Astrocyte of the hippocampus (primary cell): ENCODE measurements at regions not wholly inside any gene's neighbourhood (a gene's known extent, or its start where the extent isn't known, plus 50 kb on each side); places are given as distances from the start of the nearest gene placed in this dataset.
A peak's percentile ranks its signal among the peaks of the same experiment; 100 is the strongest.

Experiments used
- DNase-seq: peaks from one replicate; pipeline ENCODE4 v3.0.0; 2011; ENCODE audit warnings: low read depth, low spot score

DNA sequence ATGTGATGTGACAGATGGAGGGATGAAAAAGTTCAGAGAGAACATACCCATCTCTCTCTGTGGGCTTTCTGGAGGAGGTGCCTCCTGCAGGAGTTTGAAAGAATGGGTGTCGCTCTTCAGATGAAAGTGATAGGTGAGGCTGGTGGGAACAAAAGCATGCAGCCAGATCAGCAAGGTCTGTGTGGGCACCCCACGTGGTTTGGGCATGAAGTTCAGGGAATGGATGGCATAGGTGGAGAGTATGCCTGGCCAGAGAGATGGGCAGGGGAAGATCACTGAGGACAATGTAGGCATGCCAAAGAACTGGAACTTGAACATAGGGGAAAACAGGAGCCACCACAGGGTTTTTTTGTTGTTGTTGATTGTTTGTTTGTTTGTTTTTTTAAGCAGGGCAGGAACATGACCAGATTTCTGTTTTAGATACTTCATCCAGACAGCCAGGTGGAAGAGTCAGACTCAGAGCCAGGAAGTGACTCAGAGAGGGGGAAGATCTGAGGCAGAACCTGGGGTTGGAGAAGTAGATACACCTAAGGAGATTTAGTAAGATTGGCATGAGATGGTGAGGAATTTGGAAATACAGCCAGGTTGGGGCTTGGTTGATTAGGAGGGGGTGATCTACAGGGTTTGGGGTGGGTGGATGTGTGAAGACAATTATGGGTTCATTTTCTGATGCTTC is 64.8 kb upstream of the CLSTN2 start:
- no peak for DNase-seq

DNA sequence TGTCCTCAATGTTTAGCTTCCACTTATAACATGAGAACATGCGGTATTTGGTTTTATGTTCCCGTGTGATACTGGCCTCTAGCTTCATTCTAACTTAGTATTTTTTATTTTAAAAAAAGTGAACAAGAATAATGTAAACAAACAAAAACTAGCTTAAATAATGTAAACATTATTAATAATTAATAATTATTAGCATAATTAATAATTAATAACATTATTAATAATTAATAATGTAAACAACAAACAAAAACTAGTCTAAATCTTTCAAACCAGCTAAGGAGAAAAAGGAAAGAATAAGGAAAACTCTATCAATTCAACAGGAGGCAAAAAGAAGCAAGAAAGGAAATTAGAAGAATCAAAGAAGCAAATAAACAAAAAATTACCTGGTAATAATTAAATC is 66.2 kb upstream of the CLSTN2 start:
- no peak for DNase-seq

DNA sequence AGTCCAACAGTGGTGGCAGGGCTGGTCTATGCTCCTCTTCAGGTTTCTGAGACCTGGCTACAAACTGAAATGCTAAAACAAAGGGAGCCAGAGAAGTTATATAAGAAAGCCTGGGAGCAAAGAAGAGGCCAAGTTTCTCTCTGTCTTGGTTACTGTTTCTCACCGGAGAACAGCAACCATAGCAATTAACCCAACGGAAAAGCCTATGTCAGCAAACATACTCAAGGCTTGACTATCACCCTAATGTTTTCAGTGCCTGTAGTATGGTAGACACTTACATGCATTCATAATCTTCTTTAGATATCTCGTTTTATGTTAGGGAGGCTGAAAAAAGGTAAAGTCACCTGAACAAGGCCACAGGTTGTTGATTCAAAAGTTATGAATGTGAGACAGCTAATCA is 86.3 kb upstream of the CLSTN2 start:
- no peak for DNase-seq

DNA sequence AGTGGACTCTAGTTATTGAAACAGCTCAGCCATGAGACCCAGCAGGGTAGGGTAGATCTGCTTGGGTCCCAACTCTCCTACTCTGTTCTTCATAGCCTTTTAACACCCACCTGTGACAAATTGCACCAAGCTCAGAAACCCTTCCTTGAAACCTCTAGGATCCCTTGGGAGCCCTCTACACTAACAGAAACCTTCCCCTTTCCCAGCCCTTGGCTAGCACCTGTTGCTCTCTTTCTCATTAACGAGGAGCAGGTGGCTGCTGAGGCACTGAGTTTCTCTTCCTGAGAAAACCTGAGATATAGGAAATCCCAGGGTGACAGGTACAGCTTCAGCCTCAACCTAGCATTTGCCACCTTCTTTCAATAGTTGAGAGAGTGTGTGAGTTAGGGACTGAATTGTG is 88.3 kb upstream of the CLSTN2 start:
- no peak for DNase-seq

DNA sequence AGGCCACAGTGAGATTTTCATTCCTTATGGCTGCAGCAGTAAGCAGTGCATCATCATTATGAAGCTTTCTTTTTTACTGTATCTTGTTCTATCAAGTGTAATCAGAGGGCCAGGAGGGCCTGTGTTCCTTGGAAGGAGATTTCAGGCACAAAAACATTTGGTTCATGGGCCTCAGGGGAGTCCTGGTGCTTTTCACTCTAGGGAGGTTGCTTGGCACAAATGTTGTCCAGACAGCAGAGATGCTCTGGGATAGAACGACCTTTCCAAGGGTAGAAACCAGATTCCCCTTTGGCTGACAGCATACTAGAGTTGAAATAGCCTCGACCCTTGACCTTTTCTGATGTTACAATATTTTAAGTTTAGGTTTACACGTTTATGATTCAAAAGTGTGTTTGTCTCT is 95.3 kb upstream of the CLSTN2 start:
- no peak for DNase-seq

DNA sequence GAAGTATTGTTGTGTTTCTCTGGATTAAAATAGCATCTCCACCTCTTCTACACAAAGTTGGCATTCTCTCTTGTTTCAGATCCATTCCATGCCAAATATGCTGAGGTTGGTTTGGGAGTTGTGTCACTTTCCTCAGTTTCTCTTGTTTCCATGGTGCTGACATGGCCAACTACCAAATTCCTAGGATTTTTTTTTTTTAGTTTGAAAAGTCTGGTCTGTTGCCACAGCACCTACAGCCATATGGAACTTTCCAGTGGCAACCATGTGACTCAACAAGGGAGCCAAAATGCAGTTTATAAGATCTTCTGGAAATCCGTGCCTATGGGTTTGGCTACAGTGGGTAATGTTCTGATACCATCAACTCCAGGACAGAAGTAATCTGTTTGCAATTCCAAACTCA is 96.0 kb upstream of the CLSTN2 start:
- DNase-seq = no peak

DNA sequence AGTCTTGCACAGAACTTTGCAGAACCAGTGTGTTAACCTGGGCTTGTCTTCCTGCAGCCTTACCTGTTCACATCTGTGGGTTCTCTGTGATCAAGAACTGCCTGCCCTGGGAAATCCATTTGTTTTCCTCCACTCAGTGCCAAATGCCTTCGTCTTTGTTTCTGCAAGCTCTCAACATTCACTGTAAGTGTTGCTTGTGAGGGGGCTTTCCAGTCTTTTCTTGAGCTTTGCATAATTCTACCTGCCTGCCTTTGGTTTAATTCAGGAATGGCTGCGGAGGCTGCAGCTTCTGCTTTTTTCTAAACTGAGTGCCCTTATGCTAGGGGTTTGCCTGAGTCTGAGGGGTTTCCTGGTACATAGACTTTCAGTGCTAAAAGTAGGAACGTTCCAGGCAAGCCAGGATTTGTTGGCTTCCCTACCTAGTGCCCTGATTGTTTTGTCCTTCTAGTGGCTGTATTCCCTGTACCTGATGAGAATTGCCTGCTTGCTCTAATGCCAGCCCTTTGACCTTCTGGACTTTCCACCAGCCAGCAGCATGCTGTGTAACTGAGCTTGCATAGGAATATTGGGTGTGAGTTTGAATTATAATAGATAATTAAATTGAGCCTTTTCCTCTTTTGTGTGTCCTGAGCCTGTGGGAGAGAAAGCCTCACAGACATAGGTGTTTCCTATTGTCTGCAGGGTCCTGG is 96.6 kb upstream of the CLSTN2 start:
- no peak for DNase-seq

DNA sequence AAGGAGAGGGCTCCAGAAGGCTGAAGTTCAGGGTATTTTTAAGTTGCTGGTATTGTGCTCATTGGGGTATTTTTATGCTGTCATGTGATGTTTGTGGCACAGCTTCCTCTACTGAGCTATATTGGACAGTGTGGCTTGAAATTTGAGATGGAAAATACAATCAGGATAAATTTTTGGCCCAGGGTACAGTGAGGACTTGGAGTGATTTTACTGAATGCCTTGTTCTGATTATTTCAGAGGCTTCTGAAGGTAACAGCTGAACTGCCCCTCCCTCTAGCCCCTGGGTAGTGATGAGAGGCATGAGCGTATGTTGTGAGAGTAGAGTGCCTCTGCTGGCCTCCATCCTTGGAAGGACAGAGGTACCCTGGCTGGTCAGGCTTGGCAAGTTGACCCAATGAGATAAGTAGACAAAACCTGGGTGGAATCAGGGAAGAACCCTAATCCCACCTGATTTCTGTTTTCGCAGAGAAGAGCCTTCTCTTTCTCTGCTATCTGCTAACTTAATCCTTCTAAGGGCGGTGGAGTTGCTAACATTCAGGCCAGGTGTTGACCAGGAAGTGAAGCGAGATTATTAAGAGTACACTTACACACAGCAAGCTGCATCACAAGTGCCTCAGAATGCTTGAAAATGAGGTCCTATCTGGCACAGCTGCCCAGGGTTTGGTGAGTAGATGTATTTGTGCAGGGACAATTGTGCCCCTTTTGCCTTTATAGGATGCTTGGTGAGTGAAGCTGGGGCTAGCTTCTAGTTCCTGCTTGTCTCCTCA is 98.1 kb upstream of the CLSTN2 start:
- no peak for DNase-seq

DNA sequence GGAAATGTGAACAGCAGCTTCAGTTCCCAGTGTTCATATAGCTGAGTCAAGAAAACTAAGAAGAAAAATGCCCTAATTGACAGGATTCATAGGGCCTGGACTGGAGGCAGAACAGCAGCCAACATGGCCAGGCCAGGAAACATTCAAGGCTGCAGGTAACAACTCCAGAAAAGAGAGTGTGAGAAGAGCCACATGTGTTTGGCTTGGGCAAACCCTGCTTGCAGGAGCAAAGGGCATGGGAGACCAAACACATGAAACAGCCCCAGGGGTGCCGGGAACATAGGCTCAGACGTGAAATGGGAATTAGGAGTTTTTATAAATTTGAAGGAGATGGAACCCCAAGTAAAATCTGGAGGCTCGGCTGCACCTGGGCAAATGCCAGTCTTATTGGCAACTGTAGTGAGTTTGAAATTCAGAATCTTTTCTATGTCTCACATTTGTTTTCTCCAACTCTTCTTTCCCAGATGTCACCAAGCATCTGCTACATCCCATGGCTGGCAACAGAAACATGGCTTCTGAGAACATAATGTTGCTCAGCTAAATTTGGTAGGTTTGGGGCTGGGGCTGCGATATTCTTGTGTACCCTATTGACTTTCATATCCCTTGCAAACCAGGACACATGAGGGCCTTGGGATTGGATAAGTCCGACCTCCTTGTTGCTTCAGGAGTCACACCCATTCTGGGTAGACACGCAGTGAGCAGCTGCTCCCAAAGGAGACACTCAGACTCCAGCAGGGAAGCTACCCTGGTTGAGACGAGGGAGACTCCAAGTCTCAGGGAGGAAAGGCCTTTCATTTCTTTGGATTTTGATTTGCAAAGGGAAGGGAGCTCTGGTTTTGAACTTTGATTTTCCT is 98.9 kb upstream of the CLSTN2 start:
- no peak for DNase-seq

DNA sequence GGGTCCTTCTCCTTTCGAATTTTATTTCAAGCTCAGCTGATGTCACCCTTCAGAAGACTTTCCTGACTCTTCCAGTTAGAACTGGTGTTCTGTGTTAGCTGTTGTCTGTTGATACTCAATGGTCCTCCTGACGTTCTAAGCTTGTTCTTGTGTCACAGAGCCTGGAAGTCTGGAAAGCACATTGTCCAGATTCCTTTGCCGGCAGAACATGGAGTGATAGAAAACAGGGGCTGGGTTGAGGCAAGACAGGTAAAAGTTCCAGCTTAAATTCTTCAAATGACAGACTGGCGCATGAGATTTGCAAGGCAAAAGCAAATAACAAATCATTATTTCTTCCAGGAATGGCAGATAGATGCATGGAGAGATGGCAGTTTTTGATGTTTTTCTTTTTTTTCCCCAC is 102.0 kb upstream of the CLSTN2 start:
- DNase-seq = no peak

DNA sequence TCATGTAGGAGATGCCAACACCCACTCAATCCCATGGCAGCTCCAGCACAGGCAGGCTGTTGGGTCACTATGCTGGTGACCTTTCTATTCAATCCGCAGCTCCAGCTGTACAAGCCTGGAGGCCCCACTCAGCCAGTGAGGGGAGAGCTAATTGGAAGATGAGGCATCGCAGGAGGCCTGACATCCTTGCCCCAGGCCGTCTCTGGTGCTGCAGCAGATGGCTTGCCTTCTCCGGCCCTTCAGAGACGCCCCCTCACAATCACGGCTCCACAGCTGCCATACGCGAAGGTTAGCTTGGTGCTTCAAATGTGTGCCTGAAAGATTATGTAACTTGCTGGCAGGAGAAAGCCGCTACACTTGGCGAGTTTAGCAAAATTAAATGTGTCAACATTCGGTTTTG is 104.2 kb upstream of the CLSTN2 start:
- no peak for DNase-seq

DNA sequence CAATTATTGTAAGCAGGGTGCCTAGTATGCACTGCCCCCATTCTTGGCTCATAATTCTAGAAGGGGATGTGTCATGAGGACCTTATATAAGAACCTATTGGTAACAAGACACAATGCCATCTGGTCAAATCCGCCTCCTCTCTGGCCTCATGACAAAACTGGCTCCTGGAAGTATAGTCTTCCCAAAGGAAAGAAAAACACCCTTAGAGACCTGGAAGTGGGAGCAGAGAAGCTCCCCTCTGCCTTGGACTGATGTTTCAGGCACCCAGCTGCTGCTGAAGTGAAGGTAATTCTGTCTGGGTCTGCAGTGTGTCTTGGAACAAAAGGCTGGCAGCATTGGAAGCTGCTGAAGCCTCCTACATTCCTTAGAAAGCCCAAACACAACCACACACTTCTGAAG is 107.2 kb upstream of the CLSTN2 start:
- peak; percentile 29 for DNase-seq

DNA sequence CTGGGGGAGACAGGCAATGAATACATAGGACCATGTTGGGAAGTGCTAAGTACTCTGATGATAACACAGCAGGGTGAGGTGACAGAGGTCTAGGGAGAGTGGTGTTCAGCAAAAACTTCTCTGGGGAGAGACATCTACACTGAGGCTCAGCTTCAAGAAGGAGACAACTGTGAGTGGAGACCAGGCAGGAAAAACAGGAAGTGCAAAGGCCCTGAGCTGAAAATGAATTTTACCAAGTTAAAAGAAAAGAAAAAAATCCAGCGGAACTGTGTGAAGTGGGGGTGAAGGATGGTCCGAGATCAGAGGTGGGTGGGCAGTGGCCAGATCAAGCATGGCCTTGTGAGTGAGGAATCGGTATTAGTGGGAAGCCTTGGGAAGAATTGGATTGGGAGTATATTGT is 110.1 kb upstream of the CLSTN2 start:
- no peak for DNase-seq

DNA sequence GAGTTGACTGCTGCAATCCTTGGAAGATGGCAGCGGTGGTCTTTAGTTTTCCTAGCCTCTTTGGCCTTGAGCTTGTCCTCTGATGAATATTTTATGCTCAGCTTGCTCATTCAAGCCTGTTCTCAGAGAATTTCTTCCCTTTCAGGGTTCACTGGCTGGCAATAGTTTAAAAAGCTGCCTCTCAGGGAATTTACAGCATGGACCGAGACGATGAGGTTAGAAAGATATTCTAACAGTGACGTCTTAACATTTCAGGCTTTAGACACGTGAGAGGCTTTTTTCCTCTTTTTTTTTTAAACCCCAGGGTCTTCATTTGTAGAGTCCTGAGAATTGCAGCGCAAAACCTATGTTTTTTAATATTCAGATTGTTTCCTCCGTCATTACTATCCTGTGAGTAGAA is 120.3 kb upstream of the CLSTN2 start:
- no peak for DNase-seq

DNA sequence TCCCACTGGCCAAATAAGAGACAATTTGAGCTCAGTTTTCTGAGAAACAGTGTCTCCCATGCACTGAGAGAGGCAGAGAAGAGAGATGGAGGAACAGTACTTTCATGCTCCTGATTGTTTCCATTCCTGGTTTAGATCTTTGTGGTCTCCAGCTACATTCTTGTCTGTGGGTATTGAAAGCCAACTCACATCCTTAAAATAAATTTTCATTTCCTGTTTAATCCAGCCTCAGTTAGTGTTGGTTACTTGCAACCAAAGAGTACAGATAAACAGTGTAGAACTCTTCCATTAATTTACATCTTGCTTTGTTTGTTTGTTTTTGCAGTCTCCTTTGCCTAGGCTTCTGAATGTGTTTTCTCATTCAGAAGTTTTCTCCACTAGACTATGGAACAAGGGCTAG is 123.7 kb upstream of the CLSTN2 start:
- DNase-seq = peak; percentile 49

DNA sequence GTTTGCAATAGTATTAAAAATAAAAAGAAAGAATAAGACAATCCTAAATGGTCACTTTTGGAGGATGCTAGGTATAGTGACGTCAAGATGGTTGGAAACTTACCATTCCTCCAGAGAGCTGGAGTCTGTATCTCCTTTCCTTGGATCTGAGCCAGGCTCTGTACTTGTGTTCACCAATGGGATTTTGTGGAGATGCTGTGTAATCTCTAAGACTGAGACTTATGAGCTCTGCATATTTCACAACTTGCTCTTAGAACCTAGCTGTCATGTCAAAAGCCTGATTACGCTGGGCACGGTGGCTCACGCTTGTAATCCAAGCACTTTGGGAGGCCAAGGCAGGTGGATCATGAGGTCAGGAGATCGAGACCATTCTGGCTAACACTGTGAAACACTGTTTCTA is 126.8 kb upstream of the CLSTN2 start:
- DNase-seq = no peak

DNA sequence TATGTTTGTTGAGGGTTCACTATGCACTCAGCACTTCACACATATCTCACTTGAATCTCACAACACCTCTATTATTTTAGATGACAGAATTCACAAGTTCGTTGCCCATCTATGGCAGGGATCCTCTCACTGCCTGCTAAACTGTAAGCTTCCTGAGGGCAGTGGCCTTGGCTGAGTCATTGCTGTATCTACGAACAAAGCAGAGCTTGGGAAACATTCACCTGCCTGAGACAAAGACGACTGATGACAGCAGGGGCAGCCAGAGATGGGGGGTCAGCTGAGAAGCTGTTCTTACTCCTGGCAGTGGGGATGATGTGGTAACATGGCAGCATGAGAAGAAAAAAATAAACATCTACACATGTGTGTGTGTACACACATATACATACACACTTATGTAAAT is 125.5 kb upstream of the NMNAT3 start:
- no peak for DNase-seq

DNA sequence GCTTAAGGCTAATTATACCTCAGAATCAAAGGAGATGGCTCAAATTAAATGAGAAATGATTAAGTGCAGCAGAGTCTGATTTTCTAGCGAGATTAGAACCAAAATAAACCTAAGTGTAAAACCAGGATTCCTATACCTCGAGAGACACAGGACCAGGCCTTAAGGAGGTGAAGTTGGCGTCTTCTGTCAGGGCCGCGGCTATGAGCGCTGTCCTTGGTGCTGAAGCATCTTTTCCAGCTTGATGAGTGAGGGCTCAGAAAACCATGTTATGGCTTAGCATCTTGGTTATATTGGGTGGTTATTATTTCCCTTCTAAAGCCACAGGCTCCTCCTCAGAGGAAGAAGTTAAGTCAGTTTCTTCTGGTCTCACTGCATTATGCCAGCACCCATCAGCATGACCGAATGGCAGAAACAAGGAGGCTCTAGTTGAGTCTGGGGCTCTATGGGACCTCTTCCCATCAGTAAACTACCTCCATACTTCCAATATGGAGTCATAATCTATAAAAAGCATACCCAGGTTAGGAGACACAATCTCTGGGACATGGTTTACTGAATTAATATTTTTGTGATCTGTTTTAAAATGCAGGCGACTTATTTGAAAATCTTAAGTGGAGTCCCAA is 120.1 kb upstream of the NMNAT3 start:
- DNase-seq = peak; percentile 79

DNA sequence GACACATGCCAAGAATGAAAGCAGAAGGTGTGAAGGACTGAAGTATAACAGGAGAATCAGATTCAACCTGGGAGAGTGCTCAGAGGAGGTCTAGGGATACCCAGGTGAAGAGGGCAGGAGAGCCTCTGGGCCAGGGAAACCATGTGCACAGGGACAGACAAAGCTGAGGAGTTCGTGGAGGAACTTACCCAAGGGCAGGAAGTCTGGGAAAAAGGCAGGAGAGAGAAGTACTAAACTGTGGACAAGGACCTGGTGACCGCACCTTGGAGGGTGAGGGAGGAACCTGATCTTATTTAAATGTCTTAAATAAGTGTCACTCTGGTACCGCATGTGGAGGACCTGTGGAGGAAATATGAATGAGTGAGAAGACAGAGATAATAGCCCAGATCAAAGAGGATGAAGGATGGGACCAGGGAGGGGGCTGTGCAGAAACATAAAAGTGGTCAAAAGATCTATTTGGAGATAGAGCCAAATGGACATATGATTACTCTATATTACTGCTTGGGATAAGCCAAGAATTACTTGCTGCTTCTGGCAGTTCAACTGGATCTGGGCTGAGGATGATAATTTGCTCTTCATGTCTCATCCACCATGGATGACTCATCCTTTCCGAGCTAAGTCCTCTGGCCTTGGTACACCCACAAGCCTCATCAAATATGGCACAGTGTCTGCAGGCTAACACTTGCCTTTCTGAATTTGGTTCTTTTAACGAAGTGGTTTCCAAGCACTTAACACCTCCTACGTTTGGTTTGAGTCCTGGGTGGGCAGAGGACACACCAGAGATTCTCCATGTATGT is 116.9 kb upstream of the NMNAT3 start:
- DNase-seq = no peak

DNA sequence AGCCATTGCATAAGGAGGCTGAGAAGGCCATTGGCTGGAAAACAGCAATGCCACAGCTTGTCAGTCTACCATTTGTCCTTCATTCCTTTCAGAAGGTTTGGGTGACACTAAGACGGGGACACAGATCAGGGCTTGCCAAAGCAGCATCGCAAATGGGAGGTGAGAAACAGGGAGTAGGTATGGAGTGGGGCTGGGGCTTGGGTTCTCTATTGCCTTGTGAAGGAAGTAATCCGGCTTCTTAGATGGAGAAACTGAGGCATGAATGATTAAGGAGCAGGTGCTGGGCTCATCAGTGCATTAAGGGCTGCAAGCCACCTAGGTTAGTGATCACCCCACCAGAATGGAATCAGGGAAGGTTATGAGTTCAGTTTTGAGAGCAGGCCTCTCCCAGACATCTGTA is 115.6 kb upstream of the NMNAT3 start:
- DNase-seq = no peak

DNA sequence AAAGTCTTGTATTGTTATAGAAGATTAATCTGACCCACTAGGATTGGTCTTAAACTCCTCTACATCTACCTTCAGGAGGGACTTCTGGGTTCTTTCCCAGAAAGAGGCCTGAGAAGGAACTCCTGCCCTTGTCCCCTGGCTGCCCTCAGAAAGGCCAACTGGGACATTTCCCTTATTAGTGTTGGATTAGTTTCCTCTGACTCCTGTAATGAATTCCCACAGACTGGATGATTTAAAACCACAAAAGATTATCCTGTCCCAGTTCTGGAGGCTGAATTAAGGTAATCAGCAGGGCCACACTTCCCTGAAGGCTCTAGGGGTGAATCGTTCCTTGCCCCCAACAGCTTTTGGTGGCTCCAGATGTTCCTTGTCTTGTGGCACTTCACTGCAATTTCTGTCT is 102.8 kb upstream of the NMNAT3 start:
- DNase-seq = peak; percentile 72
